PC-3 (cell line): ENCODE measurements at regions not wholly inside any gene's neighbourhood (a gene's known extent, or its start where the extent isn't known, plus 50 kb on each side); places are given as distances from the start of the nearest gene placed in this dataset.

Source experiments
- ATAC-seq: fragments of 200-7000 bp; cut with Tn5 transposase; 2 replicates; pipeline ENCODE4 v1.9.1; 2020; ENCODE audit warnings: mild to moderate bottlenecking, moderate library complexity
- BruUV-seq: library from RNA; stranded (reverse); fragments of 400-500 nt; replicated peaks from 2 replicates; lab custom pipeline; 2021; lab: Mats Ljungman, UMichigan
- CTCF ChIA-PET: fragments of 300-600 bp; sonication (Branson Sonifier 250); formaldehyde crosslinking; loops from one replicate; lab custom pipeline; 2022; ENCODE audit warnings: antibody characterized with exemption; lab: Charles Lee
- POLR2A ChIA-PET: fragments of 300-600 bp; sonication (Branson Sonifier 250); formaldehyde crosslinking; loops from one replicate; lab custom pipeline; 2022; ENCODE audit warnings: antibody characterized with exemption; ENCODE audit not compliant: unreplicated experiment; lab: Charles Lee
- DNase-seq: peaks from one replicate; pipeline ENCODE4 v3.0.0-alpha.2; 2015
- H2AFZ ChIP-seq: fragments of 300-600 bp; sonication (generic); 2 replicates; pipeline ENCODE4 v1.6.0; 2016; ENCODE audit warnings: antibody characterized with exemption, low read length
- H3F3A ChIP-seq: fragments of 300-600 bp; sonication (generic); one replicate; pipeline ENCODE4 v1.6.0; 2017; ENCODE audit warnings: antibody characterized with exemption, low read length, control low read depth, mild to moderate bottlenecking; ENCODE audit not compliant: unreplicated experiment
- H3K27ac ChIP-seq: fragments of 300-600 bp; sonication (generic); 2 replicates; pipeline ENCODE4 v1.5.1; 2016; ENCODE audit warnings: mild to moderate bottlenecking, low read length
- H3K27me3 ChIP-seq: fragments of 300-600 bp; sonication (generic); 2 replicates; pipeline ENCODE4 v1.6.1; 2016; ENCODE audit warnings: low read length, mixed read lengths
- H3K36me3 ChIP-seq: fragments of 300-600 bp; sonication (generic); 2 replicates; pipeline ENCODE4 v1.6.1; 2016; ENCODE audit warnings: low read depth, mixed run types, low read length, mixed read lengths
- H3K4me1 ChIP-seq: fragments of 300-600 bp; sonication (generic); 2 replicates; pipeline ENCODE4 v1.5.1; 2016; ENCODE audit warnings: low read length; ENCODE audit not compliant: insufficient read depth
- H3K4me2 ChIP-seq: fragments of 300-600 bp; sonication (generic); 2 replicates; pipeline ENCODE4 v1.6.0; 2016; ENCODE audit warnings: low read length
- H3K4me3 ChIP-seq: fragments of 300-600 bp; sonication (generic); 2 replicates; pipeline ENCODE4 v1.5.1; 2016; ENCODE audit warnings: mild to moderate bottlenecking, low read length, mixed read lengths
- H3K79me2 ChIP-seq: fragments of 300-600 bp; sonication (generic); 2 replicates; pipeline ENCODE4 v1.6.1; 2017; ENCODE audit warnings: low read length, mixed read lengths
- H3K9ac ChIP-seq: fragments of 300-600 bp; sonication (generic); 2 replicates; pipeline ENCODE4 v1.6.0; 2016; ENCODE audit warnings: mild to moderate bottlenecking, low read length
- H3K9me2 ChIP-seq: fragments of 300-600 bp; sonication (generic); replicated peaks from 2 replicates; pipeline ENCODE4 v1.6.1; 2016; ENCODE audit warnings: mixed run types, low read length, mixed read lengths
- H3K9me3 ChIP-seq: fragments of 300-600 bp; sonication (generic); 2 replicates; pipeline ENCODE4 v1.6.1; 2016; ENCODE audit warnings: low read length, mixed read lengths
- H4K20me1 ChIP-seq: fragments of 300-600 bp; sonication (generic); 2 replicates; pipeline ENCODE4 v1.6.1; 2016; ENCODE audit warnings: low read length, mixed read lengths
- EZH2 ChIP-seq: fragments of 300-600 bp; sonication (generic); IDR thresholded peaks from one replicate; pipeline ENCODE4 v1.6.1; 2017; ENCODE audit warnings: antibody characterized with exemption, mild to moderate bottlenecking, low read length; ENCODE audit not compliant: unreplicated experiment
- EZH2phosphoT487 ChIP-seq: fragments of 300-600 bp; sonication (generic); IDR thresholded peaks from 2 replicates; pipeline ENCODE4 v1.6.1; 2018; ENCODE audit warnings: mild to moderate bottlenecking, antibody characterized with exemption, low read length, borderline replicate concordance
- intact Hi-C: fragments of 100-400 bp; cut with micrococcal nuclease; formaldehyde crosslinking; loops from 2 replicates; pipeline ENCODE4 v1.9.0; 2023
- TF ChIP-seq, protein P1 (sequence below): fragments of 300-600 bp; sonication (generic); conservative IDR thresholded peaks from 2 replicates; pipeline ENCODE4 v1.5.1; 2017; ENCODE audit warnings: antibody characterized with exemption, low read depth, mild to moderate bottlenecking, low read length

DNA sequence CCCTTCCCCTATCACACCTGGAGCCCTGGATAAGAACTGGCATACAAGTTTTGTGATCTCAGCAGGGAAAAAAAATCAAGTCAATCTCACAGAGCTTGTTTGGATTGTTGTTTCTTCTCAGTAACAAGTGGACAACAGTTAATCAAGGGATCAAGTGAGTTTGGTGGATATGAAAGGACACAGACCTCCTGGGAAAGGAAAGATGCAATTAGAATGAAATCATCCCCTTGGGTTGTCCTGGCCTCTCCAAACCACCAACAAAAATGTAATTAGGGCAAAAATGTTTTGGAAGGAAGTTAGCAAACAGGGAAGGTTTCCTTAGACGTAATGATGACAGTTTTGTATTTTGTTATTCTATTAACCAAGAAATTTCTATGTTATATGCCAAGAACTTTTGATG, 99.1 kb upstream of the PRDM1 start:
- no peak overlapping the region for H3K4me3 ChIP-seq
- ATAC-seq (no peak), DNase-seq (no peak)
- no peaks in the 10 kb centered on the region for H3K9me2 ChIP-seq
- ChIA-PET POLR2A (no interaction called here), CTCF (no interaction called here)
- H3F3A ChIP-seq = no peaks in the 10 kb centered on the region
- no peaks in the 10 kb centered on the region for H3K9me3 ChIP-seq
- H3K4me1 ChIP-seq = 0 out of 2 replicates have a peak, but pooled peaks cover 11% of the 10 kb centered on the region
- no peaks in the 10 kb centered on the region for H4K20me1 ChIP-seq
- BruUV-seq = no TSS peak
- no peaks in the 10 kb centered on the region for H3K27me3 ChIP-seq
- intact Hi-C loops = no loop called here
- H2AFZ ChIP-seq = no peak overlapping the region
- H3K4me2 ChIP-seq = no peak overlapping the region
- no peak overlapping the region for H3K27ac ChIP-seq
- no peak overlapping the region for H3K9ac ChIP-seq
- H3K79me2 ChIP-seq = no peaks in the 10 kb centered on the region
- TF ChIP-seq, protein P1, sequence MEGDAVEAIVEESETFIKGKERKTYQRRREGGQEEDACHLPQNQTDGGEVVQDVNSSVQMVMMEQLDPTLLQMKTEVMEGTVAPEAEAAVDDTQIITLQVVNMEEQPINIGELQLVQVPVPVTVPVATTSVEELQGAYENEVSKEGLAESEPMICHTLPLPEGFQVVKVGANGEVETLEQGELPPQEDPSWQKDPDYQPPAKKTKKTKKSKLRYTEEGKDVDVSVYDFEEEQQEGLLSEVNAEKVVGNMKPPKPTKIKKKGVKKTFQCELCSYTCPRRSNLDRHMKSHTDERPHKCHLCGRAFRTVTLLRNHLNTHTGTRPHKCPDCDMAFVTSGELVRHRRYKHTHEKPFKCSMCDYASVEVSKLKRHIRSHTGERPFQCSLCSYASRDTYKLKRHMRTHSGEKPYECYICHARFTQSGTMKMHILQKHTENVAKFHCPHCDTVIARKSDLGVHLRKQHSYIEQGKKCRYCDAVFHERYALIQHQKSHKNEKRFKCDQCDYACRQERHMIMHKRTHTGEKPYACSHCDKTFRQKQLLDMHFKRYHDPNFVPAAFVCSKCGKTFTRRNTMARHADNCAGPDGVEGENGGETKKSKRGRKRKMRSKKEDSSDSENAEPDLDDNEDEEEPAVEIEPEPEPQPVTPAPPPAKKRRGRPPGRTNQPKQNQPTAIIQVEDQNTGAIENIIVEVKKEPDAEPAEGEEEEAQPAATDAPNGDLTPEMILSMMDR = no peak
- no peaks in the 10 kb centered on the region for H3K36me3 ChIP-seq

DNA sequence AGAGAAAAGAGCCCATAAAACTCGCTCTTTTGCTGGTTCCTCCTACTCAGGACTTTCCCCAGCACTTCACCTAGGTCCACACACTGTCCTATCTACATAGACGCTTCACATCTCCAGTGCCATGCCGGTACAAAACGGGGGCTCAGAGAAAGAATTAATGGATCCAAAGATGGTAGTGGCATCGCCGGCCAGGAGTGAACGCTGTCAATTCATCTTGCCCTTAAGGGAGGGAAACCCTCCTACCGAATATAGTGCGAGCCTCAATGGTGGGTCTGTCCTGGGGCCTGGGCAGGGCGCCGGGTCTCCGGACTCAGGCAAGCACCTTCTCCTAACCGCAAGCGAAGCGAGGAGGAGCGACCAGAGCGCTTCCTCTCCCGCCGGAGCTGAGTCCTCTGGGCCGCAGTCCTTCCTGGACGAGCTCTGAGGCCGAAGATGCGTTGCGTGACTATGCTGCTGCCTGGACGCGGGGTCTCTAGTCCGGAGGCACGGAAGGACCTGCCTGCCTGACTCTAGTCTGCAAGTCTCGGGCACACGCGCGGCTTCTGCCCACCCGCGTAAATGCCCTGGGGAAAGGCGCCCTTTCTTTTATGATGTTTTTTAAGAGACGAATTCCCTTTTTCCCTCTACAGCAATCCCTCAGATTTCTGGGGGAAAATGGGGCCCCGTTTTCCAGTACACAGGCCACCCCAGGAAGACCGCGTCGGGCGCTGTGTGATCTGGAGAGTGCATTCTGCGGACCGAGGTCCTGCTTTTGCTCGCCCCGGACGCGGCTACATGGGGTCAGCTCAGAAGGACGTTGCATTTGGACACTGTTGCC, 100.1 kb upstream of the PRDM1 start:
- Histone ChIP-seq H3K9ac (no peak overlapping the region), H3K27ac (no peak overlapping the region), H3K9me3 (no peaks in the 10 kb centered on the region), H3K36me3 (no peaks in the 10 kb centered on the region), H2AFZ (no peak overlapping the region), H3F3A (no peaks in the 10 kb centered on the region), H3K4me2 (no peak overlapping the region), H3K4me3 (no peak overlapping the region), H3K4me1 (0 out of 2 replicates have a peak, but pooled peaks cover 6% of the 10 kb centered on the region), H3K9me2 (no peaks in the 10 kb centered on the region), H4K20me1 (no peaks in the 10 kb centered on the region), H3K27me3 (no peaks in the 10 kb centered on the region), H3K79me2 (no peaks in the 10 kb centered on the region)
- intact Hi-C loops = no loop called here
- CTCF ChIA-PET = no interaction called here
- no TSS peak for BruUV-seq
- ATAC-seq (no peak), DNase-seq (no peak)
- TF ChIP-seq, protein P1 = no peak
- TF ChIP-seq EZH2phosphoT487 (no peak), EZH2 (no peak)
- POLR2A ChIA-PET = no interaction called here

DNA sequence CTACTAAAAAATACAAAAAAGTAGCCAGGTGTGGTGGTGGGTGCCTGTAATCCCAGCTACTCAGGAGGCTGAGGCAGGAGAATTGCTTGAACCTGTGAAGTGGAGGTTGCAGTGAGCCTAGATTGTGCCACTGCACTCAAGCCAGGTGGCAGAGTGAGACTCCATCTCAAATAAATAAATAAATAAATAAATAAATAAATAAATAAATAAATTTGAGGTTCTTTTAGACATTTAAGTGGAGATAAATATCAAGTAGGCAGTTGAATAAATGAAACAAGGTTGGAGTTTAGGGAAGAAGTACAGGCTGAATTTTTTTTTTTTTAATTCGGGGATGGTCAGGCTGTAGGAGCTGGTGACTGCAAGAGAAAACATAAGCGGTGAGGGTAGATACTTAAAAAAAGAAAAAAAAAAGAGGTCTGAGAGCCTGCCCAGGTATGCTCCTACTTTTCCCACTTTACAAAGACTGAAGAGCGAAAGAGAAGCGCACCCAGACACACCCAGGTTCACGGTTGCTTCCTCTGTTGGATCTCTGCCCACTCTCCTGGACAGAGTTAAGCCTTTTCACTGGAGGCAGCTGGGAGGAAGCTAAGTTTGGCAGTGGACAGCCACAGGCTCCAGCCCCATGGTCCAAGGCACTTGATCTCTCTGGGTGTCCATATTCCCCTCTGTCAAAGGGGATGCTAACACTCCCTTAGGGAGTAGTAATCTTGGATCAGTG, 100.9 kb upstream of the PRDM1 start:
- Histone ChIP-seq H3K27me3 (no peaks in the 10 kb centered on the region), H3K9me3 (no peaks in the 10 kb centered on the region), H3K4me3 (no peak overlapping the region), H3K9me2 (no peaks in the 10 kb centered on the region), H3K4me2 (no peak overlapping the region), H4K20me1 (no peaks in the 10 kb centered on the region), H3K79me2 (no peaks in the 10 kb centered on the region), H2AFZ (no peak overlapping the region), H3K36me3 (no peaks in the 10 kb centered on the region), H3K9ac (no peak overlapping the region), H3K27ac (no peak overlapping the region), H3K4me1 (0 out of 2 replicates have a peak, but pooled peaks cover 3% of the 10 kb centered on the region), H3F3A (no peaks in the 10 kb centered on the region)
- no TSS peak for BruUV-seq
- ATAC-seq (no peak), DNase-seq (no peak)
- ChIA-PET CTCF (no interaction called here), POLR2A (no interaction called here)
- intact Hi-C loops = no loop called here
- TF ChIP-seq, protein P1 = no peak
